Stimulated activated CD8-positive, alpha-beta memory T cell treated with anti-CD3 and anti-CD28 coated beads, Interleukin-15, amount 100 ng/mL, for 48 hours (primary cell): ENCODE measurements at regions not wholly inside any gene's neighbourhood (a gene's known extent, or its start where the extent isn't known, plus 50 kb on each side); places are given as distances from the start of the nearest gene placed in this dataset.

Source experiments
- DNase-seq, 2 donors: peaks; one replicate each; pipeline ENCODE4 v3.0.0-alpha.2; 2020; ENCODE audit warnings: low read depth in 2 of 2

GRCh38 chr2:122108186-122108585, 352.7 kb downstream of the TSN start:
- DNase-seq: no peak

DNA sequence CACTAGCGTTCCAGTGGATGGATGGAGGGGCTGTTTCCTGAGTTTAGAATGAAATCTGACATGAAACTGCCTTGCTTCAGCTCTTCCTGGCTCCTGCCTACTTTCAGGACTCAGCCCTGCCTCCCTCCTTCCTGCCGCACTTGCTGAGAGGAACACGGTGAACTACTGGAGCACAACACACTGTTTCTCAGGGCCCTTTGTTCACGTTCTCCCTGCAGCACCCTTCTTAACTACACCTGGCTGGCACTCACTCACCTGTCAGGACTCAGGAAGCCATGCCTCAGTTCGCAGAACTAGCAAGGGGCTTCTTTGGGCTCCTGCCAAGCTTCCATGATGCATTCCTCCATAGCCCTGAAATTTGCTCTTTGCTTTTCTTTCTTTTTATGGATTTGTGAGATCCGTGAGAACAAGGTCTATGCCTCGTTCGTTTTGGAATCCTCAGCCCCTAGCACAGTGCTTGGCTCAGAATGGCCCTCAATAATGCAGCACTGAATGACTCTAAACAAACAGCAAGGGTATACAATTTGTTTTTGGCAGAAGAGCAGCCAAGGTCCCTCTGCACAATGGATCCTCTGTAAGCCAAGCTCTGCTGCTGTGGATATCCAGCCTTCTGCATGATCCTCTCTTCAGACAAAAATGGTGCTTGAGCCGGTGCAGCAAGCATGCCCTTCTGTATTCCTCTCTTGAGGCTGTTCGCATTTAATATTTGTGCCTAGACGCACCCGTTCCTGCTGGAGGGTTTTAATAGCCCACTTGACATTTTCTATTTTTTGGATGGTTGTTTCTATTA, 357.0 kb downstream of the TSN start:
- no peak for DNase-seq

DNA sequence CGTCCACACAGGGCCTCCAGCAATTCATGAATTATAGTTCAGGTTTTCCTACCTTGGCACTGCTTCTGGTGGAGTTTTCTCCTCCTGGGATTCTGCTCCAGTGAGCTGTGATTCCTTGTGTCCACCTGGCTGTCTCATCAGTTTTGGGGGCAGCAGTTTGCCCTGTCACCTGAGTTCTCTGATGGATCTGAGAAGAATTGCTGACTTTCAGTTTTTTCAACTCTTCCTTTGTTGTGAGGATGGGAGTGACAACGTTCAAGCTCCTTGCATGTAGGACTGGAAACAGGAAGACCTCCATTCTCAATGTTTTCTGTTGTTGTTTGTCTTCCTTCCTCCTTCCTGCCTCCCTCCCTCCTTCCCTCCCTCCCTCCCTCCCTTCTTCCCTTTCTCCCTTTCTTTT, 359.0 kb downstream of the TSN start:
- DNase-seq: no peak

GRCh38 chr2:122117371-122117770, 361.9 kb downstream of the TSN start:
- no peak for DNase-seq

GRCh38 chr2:122129399-122129798, 373.9 kb downstream of the TSN start:
- DNase-seq: no peak

DNA sequence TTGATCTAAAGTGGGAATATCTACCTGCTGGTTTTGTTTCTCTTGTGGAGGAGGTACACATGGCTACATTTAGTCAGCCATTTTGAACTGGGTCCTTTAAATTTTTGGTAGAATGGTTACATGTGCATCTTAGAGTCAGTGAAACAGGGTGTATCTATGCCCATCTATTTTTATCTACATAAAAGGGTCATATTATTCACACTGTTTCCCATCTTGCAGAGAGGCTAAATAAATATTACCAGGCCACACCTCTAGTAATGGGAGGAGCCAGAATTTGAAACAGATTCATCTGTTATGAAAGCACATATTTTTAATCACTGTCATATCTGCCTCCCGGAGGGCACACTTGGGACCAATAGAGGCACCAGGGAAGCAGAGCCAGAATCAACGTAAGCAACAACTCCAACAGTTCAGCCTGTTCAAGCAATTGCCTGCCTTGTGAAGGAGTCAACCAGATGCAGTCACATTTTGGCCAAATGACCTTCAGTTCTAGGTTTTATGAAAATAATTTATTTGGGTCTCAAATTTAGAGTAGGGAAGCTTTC, 376.8 kb downstream of the TSN start:
- no peak for DNase-seq

- DNase-seq: no peak
These were observed 379.8 kb downstream of the TSN start for GRCh38 chr2:122135021-122135937.

GRCh38 chr2:122136056-122136455, 380.6 kb downstream of the TSN start:
- no peak for DNase-seq

GRCh38 chr2:122138561-122138960, 383.1 kb downstream of the TSN start:
- DNase-seq: no peak

- no peak for DNase-seq
These were observed 384.4 kb downstream of the TSN start for GRCh38 chr2:122139739-122140420.

DNA sequence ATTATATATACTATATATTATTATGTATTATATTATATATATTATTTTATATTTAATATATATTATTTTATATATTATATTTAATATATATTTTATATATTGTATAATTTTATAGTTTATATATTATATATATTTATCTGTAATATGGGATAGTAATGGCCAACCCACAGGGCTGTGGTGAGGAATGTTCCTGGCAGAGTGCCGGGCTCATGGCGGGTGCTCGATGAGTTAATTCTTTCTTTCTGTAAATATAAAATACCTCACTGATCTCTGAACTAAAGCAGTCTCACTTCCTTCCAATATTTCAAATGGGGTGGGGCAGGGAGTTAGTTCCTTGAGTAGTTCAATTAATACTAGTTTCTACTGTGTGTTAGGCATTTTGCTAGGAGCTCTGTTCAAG, 389.4 kb downstream of the TSN start:
- DNase-seq: no peak

- no peak for DNase-seq
These were observed 390.4 kb downstream of the TSN start for GRCh38 chr2:122145856-122146255.

DNA sequence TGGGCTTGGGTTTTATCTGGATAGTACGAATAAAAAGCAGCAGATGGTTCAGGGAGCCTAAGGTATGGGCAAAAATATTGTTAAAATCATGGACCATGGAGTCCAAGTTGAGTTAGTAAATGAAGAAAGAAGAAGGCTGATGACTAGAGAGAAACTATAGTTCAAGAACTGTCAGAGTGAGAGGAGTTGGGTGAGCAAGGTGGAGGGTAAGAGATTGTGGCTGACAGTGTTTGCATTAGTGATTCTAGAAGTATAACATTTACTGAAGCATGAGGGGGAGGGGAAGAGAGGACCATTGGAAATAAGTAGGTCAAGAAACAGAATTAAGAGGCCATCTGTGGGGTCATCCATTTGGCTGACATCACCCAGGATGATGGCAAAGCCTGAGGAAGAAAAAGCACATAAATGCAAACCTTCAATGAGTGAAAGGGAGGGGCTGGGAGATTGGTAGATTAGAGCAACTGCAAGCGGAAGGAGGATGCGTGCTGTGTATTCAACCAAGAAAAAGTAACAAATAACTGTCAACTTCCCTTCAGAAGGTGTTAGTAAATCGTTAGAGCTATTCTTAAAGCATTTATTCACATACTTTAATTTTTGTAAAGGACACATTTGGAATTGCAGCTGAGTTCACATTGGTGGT, 392.8 kb downstream of the TSN start:
- DNase-seq: no peak

- DNase-seq: no peak
These were observed 395.3 kb downstream of the TSN start for GRCh38 chr2:122150524-122151280.

DNA sequence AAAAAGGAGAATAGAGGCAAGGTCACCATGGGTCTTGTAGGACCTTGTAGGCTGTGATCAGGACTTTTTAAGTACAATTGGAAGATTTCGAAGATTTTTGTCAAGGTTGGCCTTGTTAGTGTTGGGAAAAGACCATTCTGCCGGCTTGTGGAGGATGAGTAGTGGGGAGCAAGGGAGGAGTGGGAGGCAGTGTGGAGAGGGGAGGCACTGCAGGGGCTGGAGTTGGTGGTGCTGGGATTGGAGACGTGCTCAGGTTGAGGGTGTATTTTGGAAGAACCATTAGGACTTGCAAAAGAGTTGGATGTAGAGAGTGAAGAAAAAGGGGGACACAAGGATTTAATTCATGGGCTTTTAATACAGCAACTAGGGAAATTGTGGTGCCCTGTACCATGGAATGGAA, 397.1 kb downstream of the TSN start:
- no peak for DNase-seq

GRCh38 chr2:122156176-122156890, 400.9 kb downstream of the TSN start:
- DNase-seq: no peak

GRCh38 chr2:122157158-122157557, 401.7 kb downstream of the TSN start:
- DNase-seq: no peak

GRCh38 chr2:122163617-122164016, 408.2 kb downstream of the TSN start:
- no peak for DNase-seq

GRCh38 chr2:122164964-122165363, 409.5 kb downstream of the TSN start:
- no peak for DNase-seq

DNA sequence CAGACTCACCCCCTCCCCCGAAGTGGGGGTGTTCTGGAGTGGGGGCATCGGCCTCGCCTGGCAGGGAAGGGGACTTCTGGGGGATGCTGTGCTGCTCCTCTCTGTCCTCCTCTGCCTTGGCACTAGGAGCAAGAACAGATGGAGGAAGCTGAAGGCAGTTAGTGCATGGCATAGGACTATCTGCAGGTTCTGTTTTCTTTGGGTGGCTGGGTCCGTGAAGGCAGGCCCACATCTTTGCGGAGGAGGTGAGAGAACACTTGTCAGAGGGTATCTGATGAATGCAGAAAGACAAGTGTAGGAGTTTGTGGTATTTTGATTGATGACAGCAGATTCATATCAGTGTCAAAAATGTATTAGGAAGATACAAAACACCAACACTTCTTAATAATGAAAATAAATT, 411.4 kb downstream of the TSN start:
- DNase-seq: no peak
